GM10248 (cell line): ENCODE measurements at regions not wholly inside any gene's neighbourhood (a gene's known extent, or its start where the extent isn't known, plus 50 kb on each side); places are given as distances from the start of the nearest gene placed in this dataset.

ENCODE experiments used
- CTCF ChIA-PET: fragments of 300-600 bp; sonication (Branson Sonifier 250); formaldehyde crosslinking; extraction: SDS; loops from one replicate; lab custom pipeline; 2021; ENCODE audit warnings: antibody characterized with exemption; lab: Yijun Ruan, JAX
- POLR2A ChIA-PET: fragments of 350-650 bp; sonication (Branson Sonifier 250); formaldehyde crosslinking; extraction: SDS; loops from one replicate; lab custom pipeline; 2020; ENCODE audit warnings: antibody characterized with exemption; lab: Yijun Ruan, JAX
- DNase-seq: peaks from one replicate; pipeline ENCODE4 v3.0.0; 2012; ENCODE audit errors: extremely low spot score
- TF ChIP-seq, protein P1 (sequence below): IDR thresholded peaks from 2 replicates; pipeline ENCODE4 v1.5.1; 2012; ENCODE audit warnings: mild to moderate bottlenecking, low read depth; ENCODE audit errors: extremely low read depth, missing control alignments, control extremely low read depth

DNA sequence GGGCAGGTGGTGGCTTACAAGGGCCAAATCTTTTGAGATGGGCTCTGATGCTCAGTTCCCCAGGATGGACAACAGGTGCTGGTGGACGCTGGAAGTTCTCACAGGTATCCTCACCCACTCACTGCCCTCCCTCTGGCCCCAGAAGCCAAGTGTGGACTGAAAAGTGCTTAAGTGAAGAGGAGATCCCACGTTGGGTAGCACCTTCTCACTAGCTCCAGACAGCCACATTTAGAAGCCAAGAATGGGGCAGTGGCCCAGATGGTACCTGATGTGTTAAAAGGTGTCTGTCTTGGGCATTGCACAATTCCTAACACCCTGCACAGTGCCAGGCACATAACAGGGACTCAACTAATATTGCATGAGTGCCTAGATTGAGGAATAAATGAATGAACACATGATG lies 115.3 kb upstream of the TEX51 start:
- TF ChIP-seq, protein P1, sequence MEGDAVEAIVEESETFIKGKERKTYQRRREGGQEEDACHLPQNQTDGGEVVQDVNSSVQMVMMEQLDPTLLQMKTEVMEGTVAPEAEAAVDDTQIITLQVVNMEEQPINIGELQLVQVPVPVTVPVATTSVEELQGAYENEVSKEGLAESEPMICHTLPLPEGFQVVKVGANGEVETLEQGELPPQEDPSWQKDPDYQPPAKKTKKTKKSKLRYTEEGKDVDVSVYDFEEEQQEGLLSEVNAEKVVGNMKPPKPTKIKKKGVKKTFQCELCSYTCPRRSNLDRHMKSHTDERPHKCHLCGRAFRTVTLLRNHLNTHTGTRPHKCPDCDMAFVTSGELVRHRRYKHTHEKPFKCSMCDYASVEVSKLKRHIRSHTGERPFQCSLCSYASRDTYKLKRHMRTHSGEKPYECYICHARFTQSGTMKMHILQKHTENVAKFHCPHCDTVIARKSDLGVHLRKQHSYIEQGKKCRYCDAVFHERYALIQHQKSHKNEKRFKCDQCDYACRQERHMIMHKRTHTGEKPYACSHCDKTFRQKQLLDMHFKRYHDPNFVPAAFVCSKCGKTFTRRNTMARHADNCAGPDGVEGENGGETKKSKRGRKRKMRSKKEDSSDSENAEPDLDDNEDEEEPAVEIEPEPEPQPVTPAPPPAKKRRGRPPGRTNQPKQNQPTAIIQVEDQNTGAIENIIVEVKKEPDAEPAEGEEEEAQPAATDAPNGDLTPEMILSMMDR = no peak
- ChIA-PET POLR2A (no interaction called here), CTCF (no interaction called here)
- no peak for DNase-seq

- CTCF ChIA-PET = interaction anchor here (1.6 kb wide), 1 partner anchor 188 kb away, joined by 4 read pairs; no protein-coding TSS in a partner anchor
- POLR2A ChIA-PET = no interaction called here
- DNase-seq = no peak
- TF ChIP-seq, protein P1 = no peak
Observed at GRCh38 chr2:126784045-126784444, 114.6 kb upstream of the TEX51 start.

DNA sequence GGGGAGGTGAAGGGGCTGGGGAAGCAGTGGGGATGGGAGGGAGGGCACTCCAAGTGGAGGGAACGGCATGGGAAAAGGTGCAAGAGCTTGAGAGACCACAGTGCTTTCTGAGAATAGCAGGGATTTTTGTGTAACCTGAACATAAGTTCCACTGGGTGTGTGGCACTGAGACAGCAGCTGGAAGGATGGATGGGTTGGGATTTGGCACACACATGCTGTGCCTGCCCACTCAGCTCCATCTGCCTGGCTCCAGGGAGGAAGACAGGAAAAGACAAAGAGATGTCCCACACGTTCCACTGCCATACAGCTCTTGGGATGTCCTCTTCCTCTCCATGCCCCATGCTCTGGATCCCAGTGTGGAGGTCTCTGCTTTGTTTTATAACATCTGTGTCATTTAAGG lies 114.1 kb upstream of the TEX51 start:
- ChIA-PET CTCF (interaction anchor here (1.4 to 1.6 kb wide), 3 partner anchors 8 to 256 kb away, joined by 3 to 5 read pairs (median 4); no protein-coding TSS in a partner anchor), POLR2A (no interaction called here)
- TF ChIP-seq, protein P1 = no peak
- no peak for DNase-seq

GRCh38 chr2:126785236-126785635 lies 113.5 kb upstream of the TEX51 start:
- ChIA-PET POLR2A (no interaction called here), CTCF (interaction anchor here (1.4 to 1.6 kb wide), 3 partner anchors 9 to 257 kb away, joined by 3 to 5 read pairs (median 4); no protein-coding TSS in a partner anchor)
- TF ChIP-seq, protein P1 = no peak
- no peak for DNase-seq

DNA sequence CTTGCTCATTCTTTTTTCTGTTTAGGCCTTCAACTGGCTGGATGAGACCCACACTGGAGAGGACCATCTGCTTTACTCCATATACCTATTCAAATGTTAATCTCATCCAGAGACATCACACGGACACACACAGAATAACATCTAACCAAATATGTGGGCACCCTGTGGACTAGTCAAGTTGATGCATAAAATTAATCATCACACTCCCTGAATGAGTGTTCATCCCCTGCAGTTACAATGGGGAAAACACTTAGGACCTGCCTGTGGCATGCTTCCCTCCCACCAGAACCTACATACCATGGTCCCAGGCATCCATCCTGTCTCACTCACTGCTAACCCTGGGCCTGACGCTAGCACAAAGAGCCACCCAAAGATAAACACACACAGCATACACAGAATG lies 112.8 kb upstream of the TEX51 start:
- DNase-seq = no peak
- ChIA-PET CTCF (interaction anchor here (1.4 to 1.6 kb wide), 3 partner anchors 9 to 258 kb away, joined by 3 to 5 read pairs (median 4); no protein-coding TSS in a partner anchor), POLR2A (no interaction called here)
- TF ChIP-seq, protein P1 = no peak

DNA sequence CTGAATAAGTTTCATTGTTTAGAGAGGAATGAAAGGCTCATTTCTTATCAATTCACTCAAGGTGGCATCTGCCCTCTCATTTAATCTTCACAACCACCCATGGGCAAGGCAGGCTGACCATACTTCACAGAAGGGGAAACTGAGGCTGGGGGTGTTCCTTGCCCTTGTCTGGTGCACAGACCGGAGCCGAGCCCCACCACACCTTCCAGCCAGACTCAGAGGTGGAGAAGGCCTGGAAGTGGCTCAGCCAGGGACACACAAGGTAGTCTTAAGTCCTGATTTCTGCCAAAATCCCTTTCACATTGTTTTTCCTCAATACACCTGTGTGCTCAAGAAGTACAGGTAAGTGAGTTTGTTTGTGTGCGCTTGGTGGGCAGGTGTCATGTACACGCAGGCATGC lies 111.9 kb upstream of the TEX51 start:
- no peak for DNase-seq
- ChIA-PET POLR2A (no interaction called here), CTCF (no interaction called here)
- TF ChIP-seq, protein P1 = no peak
